ENCODE measurements at regions not wholly inside any gene's neighbourhood (a gene's known extent, or its start where the extent isn't known, plus 50 kb on each side); places are given as distances from the start of the nearest gene placed in this dataset.

GRCh38 chr11:119540370-119541125 is 117.6 kb upstream of the THY1 start:
- TF ChIP-seq POLR2A (IDR thresholded peaks at IDR 0.05; ENCODE audit: low read length) (no peak), GATA1 (IDR thresholded peaks at IDR 0.05; ENCODE audit: low read depth, low read length) (no peak)

Data from erythroblast (primary cell).